ENCODE measurements at regions not wholly inside any gene's neighbourhood (a gene's known extent, or its start where the extent isn't known, plus 50 kb on each side); places are given as distances from the start of the nearest gene placed in this dataset.

DNA sequence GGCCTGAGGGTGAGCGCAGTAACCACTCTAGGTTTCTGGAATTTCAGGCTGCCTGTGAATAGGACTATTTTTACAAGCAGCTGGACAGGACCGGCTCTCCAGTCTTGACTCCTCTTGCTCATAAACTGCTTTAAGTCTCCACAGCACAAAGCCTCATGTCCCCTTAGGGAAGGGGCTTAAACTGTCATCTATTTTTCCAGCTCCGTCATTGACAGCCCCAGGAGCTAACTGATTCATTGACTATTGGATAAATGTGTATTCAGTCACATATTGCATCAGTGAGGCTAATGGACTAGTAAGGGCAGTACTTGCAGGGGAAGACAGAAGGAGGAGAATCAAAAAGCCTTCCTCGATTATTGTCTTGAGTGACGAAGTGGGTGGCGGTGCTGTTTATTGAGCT is 719.4 kb upstream of the ADAMTS16 start:
- DNase-seq, result no peak

DNA sequence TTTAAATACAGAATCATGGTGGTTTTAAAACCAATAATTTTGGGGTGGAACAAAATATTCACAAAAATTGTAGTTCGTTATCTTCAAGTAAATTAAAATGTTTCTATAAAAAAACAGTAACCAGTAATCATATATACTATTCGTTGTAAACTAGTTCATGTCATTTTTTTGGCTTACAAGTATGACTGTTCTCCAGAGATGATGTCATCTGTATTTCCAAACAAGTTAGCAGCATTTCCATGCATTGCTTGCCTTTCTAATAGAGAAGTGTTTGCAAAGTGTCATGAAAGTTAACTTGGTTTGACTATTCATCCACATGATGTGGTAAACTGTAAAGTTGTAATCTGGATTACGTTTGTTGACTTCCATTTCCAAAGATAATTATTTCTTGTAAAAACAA is 717.9 kb upstream of the ADAMTS16 start:
- DNase-seq, result no peak

DNA sequence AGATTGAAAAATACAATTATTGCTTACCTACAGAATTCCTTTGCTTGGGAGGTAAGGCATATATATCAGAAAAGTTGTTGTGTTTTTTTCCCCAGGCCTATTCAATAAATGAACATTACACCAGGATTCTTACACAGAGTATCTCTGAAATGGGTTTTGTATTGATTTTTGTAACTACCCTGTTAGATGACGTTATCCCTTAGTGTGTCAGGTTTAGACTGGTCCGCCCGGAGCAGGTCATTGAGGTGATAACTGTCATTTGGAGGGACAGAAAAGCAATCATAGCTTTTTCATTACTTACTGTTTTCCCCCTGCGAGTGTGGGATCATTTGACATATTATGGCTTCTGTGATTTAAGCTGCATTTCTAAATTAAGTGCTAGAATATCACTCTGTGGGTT is 715.2 kb upstream of the ADAMTS16 start:
- no peak for DNase-seq

DNA sequence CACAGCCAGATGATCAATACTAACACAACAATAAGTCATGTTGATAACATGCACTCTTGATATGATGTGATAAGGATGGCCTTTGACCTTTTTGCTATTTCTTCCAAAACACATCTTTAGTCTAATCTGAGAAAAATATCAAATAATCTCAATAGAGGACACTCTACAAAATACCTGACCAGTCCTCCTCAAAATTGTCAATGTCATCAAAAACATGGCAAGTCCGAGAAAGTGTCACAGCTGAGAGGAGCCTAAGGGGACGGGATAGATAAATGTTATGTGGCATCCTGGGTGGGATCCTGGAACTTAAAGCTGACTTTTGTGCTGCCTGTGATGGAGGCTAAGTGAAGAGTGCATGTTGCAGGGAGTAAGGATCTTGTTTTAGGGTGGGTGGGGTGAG is 699.6 kb upstream of the ADAMTS16 start:
- no peak for DNase-seq

DNA sequence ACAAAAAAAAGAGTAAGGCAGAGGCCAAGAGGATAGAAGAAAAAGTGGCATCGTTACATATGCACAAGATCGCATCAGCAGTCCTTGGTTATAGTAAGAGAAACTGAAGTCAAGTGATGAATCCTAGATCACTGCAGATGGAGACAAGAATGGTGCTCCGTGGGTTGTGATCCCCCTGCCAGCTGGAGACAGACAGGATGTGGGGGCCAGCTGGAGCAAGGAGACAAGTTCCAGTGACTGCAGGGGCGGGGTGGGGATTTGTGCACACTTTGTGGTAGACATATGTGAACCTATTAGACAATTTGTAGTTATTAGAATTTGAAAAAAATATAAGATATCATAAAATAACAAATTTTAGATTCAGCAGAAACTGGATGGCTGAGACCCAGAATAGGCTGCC is 697.9 kb upstream of the ADAMTS16 start:
- DNase-seq, result no peak

DNA sequence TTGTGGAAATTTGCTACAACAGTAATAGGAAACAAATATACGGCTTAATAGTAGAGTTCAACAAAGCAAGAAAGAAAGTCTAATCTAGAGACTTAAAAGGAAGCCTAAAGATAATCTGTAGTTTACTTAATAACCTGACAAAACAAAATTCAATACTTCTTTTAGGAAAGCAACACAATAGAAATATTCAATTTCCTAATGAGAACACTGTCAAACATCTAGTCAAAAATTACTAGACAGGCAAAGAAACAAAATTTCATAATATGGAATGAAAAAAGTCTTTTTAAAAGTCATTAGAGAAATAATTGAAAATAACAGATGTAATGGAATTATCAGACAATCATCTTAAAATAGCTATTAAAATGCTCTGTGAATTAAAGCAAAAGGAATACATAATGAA is 692.5 kb upstream of the ADAMTS16 start:
- no peak for DNase-seq

DNA sequence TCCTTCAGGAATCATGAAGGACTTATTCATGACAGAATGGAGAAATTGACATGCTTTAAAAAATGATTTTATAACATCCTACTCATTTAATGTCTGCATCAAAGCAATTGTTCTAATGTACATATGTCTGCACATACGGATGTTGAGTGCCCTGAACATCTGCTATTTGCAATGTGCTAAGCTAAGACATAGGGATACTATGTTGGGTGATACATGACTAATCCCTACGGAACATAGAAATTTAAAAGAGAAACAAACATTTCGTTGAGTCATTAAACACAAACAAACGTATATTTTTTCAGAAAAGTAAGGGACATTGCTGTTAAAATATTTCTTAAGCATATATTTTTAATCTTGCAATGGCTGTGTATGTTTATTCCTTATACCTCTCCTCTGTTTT is 686.5 kb upstream of the ADAMTS16 start:
- DNase-seq, result no peak

DNA sequence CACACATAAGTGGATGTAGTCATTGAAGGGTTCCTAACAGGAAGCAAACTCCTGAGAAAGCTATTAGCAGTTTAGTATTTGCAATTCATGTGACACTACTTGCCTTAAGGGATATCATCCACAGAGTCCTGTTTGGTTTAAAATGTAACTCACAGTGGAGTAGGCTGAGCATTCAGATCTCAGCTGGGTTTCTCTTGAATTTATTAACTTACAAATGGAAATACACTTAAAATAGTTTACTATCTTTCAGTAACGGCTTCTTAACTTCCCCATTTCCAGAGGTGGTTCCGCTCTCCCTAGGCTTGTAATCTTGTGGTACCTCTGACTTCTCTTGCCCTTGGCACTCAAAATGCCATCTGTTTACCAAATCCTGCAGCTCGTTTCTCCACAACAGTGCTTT is 660.7 kb upstream of the ADAMTS16 start:
- no peak for DNase-seq

DNA sequence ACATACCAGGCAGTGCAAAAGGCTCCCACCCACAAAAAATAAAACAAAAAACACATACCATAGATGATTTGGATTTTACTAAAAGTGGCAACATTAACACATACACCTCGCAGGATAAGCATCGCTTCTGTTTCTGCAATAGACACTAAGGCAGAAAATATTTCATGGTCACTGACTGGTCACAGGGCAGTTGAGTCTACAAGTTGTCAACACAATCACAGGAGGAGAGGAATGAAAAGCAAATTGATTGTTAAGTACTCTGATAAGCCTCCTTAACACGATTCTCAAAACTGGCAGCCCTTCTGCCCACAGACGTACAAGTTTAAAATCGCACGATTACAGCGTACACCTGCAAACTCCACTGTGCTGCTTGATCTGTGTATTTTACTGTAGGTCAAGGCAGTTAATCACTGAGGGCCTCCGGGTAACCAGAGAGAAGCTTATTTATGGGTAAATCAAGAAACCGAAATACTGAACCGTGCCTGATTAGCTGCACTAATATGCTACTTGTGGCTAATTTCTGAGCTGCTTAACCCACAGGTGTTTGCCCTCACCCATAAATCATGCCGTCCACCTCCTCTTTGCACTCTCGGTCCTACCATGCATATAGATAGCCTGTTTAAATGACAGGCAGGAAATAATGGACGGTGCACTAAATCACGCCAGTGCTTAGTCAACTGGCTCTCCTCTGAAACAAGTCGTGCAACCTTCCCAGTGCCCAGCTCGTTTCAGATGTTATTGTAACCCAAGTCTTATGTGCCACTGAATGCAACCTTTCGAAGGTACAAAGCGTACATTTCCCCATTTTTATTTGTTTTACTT is 659.4 kb upstream of the ADAMTS16 start:
- no peak for DNase-seq

DNA sequence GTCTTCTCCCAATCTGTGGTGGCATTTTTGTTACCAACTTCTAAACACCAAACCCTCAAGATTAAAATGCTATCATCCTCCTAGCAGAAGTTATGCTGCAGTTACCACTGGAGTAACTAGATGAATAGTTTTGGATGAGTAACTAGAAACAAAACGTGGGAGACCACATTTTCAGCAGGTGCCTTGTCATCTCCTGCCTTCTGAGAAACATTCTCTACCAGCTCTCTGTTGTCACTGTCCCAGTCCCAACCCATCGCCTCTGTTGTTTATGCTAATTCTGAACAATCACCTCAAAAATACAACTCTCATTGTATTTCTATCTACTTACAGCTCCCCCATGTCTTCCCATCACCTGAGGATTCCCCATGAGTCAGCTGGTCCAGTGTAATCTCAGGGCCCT is 652.5 kb upstream of the ADAMTS16 start:
- no peak for DNase-seq

DNA sequence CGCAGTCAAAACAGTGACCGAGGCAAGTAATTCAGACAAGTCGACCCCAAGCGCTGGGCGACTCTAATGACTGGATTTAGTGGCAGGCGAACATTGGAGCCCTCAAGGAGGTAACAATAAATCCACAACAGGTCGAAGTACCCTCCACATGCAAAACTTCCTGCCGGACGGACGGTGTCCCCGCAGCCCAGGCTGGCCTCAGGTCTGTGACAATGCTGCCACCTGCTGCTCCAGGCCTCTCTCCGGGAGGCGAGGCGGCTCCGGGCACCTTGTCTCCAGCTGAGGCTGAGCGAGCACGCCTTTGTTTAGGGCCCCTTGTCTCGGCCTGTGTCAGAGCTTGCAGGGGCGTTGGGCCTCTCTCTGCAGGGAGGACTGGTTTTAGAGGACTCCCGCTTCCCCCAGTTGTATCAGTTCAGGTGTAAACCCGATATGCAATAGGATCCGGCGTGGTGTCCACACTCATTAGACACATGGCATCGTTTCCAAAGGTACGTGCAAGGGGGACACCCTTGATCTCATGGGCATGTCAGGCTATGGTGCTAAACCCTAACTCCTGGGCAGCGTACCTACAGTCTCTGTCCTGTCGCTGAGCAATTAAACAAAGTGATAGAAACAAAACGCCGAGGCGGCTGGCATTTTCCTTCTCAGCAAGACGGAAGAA is 628.0 kb upstream of the ADAMTS16 start:
- peak; percentile 36 for DNase-seq

DNA sequence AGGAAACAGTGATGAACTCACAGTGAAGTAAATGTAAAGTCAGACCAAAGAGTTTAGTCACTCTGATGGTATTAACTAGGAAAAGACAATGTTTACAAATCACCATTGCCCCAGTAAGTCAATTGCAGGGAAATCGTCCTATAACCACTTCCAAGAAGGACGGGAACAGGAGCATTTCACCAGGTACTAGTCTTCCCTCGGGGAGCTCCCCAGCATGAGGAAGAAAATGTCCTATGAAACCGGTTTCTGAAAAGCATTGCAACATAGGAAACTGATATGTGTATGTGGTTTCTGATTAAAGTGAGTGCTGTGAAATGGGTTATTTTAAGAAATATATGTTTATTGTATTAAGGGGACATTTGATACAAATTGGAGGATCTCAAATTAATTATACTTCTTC is 626.7 kb upstream of the ADAMTS16 start:
- no peak for DNase-seq

DNA sequence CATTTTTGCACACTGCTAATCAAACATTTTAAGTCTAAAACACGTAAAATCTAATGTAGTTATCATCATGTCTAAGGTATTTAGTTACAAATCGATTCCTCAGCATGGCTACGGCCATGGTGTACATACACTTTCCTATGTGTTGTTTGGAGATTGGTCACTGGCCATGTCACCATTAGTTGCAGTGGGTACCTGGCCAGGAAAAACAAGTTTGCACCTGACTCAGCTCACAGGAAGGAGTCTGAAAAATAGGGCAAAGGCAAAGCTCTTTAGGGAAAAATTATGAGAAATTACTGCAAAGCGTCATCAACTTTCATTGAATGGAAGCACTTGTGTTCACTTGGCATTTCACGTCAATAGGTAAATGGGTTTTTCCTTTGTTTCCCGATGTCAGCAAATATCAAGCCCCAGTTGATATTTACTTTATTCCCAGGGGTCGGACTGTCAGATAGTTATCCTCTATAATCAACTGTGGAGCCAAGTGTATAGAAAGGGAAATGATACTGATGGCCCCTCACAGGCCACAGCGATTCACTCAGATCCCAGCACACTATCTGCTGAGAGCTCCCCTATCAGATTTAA is 626.0 kb upstream of the ADAMTS16 start:
- no peak for DNase-seq

DNA sequence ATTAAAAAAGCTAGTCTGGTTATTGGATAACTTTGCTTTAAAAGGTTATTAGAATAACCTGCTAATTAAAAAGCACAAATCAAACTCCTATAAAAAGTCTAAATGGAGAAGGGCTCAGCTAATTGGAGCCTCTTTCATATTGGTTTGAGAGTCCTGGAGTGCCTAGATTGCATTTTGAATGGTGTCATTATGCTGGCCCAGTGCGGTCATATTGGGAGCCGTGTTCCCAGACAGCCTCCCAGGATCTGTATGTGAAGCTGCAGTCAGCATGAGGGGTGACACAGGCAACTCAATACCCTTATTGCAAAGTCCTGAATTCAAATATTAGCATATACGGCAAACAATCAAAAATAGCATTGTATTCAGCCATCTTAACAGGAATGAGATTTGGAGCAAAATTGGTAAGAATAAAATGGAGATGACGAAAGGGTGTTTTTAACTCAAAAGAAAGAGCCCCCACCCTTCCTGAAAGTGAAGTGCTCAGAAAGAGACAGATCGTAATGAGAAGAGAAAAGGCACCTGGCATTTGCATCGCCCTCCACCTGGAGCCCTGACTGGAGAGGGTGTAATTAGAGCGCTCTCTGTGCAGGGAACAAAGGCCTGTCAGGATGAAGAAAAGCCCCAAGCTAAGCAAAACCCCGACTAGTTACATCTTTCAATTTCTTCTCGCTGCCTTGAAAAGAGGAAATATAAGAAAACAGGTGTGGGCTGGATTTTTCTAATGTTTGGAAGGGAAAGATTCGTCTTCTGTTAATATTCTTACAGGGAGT is 621.0 kb upstream of the ADAMTS16 start:
- DNase-seq, result no peak

DNA sequence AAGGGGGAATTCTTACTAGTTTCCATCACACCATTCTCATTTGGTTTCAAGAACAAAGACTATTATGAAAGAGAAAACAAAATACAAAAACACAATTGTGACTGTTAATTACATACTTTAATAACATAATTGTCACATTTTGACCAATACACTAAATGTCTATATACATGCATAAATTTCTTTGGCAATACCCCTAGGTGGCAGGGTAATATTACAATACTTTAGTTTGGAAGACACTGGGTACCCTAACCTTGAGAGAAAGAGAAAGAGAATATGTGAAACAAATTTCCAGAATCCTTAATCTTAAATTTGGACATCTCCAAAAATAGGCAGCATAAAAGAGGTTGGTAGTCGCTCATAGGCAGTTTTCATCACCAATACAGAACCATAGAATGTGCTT is 619.6 kb upstream of the ADAMTS16 start:
- DNase-seq, result no peak

DNA sequence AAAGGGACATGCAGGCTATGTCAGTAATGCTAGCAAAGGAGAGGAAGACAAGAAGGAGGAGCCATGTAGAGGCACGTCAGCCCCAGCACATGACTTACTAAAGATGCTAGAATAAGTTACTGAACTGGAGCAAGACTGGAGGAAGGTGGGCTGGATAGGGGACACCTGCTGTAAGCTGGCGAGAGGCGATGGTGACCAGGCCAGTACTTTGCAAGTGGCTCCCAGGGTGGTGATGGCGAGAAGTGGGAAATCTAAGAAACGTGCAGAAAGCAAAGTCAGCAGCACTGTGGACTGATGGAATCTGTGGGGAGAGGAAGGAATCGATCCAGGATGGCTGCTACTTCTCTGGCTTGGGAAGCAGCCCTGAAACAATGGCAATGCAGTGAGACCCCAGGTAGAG is 617.1 kb upstream of the ADAMTS16 start:
- DNase-seq, result no peak

DNA sequence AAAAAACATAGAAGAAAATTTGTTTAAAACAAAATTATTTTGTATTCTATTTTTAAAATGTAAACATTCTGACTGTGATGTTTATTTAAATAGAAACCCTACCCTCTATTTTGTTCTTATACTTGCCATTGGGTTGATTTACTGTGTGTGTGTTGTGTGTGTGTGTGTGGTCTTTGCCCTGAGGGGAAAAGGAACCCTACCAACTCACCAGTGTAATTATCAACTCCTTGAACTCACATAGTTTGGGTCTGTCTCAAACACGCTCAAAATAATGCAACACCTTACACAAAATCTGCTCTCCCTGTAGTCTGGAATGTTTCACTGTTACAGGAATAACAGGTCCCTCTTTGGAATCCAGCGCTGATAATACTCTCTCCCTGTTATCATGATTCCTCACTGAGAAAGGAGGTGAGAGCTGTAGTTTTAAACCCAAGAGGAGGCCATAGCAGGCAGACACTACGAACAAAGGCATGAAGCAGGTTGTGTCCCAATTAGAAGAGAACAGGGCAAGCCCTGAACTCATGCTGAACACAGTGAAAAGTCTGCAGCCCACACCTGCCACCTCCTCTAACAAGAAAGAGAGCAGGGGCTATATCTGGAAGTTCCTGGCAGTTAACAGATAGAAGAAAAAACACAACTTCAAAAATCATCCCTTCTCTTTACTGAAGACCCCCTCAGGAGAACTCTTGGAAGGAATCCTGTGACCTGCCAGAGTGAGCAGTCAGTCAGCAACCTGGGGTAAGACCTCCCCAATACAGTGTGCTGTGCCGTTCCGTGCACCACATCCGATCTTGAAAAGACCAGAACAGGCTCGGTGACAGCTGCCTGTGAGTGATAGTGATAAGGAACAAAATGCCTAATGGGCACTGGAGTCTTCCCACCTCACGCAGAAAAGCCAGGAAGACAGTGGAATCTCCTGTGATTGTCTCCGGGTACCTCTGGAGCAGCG is 608.1 kb upstream of the ADAMTS16 start:
- DNase-seq, result no peak

DNA sequence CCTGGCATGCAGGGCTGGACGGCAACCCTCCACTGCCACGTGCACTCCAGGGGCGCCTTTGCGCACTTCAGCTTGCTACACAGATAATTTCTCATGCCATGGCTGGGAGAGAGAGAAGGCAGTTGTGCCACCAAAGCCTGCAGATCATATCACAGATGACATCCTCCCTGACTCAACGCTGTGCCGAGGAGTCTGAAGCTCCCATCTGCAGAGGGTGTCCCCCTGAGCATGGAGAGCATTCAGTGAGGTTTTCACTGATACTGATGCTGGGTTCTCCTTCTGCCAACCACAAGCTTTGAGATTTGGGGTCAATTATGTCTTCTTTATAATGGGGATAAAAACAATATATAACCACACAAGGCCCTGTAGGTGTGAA is 607.4 kb upstream of the ADAMTS16 start:
- no peak for DNase-seq

DNA sequence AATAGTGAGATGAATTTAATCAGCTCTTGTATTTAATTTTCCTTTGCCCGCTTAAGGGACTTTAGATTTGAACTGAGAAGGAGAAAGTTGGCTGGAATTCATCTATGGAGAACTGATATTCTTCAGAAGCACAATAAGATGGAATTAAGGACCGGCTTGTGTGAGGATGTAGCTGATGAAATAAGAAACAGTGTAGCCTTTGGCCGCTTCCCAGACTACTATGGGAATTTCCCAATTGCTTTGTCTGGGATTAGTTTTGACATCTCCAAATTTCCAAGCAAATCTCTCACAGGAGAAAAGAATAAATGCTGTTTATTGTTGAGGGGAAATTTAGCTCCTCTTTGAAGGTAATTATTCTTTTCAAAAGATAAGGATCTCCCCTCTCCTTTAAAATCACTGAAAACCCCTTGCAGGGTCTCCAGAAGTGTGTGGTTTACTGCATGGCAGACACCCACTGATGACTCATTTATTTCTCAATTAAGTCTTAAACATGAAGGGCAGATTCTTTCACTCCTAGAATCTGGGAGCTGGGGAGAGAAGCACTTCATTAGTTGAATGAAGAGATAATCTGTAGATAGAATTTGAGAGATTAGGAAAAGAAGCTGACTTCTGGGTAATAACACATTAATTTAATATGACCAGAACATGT is 606.5 kb upstream of the ADAMTS16 start:
- no peak for DNase-seq

DNA sequence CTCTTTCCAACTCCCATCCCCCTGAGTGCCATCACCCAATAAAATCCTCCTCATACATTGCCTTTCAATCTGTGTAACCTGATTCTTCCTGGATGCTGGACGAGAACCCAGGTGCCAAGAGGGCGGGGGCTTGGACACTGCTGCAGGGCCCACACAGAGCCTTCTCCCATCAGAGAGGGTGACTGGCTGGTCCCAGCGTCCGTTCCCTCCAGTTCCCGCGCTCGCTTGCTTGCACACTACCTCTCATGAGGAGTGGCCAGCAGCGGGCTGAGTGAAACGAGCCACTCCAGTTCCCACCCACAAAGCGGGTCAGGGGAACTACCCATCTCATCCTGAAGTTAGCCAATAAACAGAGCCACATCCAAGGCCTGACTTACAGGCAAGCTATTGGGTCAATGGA is 602.6 kb upstream of the ADAMTS16 start:
- DNase-seq, result no peak

DNA sequence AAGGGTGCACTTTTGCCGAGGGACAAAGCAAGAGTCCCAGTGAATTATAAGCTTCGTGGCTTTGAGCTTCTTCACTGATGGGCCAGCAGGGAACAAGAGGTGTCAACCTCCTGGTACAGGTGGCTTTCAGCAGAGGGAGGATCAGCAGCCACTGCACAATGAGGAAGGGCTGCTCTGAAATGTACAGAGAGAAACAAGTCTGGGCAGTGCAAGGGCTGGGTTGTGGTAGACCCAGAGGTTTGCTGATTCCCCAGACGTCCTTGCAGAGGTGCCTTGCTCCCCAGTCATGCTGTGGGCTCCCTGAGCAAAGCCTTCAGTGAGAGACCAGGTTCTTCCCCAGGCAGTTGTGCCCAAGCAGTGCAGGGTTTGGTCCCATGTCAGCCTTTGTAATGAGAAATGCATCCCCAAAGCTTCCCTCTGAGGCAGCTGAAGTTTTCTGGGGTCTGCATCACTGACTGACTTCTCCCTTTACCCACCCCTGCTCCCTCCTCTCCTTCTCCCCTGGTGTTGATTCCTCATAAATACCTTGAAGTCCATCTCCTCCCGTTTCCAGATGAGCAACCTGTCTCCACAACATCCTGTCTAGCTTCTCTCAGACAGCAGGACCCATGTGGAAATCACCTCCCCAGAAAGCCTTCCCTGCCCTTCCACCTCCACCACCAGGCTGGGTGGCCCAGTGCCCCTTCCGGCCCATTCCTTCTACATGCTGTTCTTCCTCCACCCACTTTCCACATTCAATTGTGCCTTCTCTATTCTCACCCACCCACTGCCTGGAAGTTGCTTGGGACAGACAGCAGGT is 599.6 kb upstream of the ADAMTS16 start:
- no peak for DNase-seq
